ENCODE measurements at regions not wholly inside any gene's neighbourhood (a gene's known extent, or its start where the extent isn't known, plus 50 kb on each side); places are given as distances from the start of the nearest gene placed in this dataset.

DNA sequence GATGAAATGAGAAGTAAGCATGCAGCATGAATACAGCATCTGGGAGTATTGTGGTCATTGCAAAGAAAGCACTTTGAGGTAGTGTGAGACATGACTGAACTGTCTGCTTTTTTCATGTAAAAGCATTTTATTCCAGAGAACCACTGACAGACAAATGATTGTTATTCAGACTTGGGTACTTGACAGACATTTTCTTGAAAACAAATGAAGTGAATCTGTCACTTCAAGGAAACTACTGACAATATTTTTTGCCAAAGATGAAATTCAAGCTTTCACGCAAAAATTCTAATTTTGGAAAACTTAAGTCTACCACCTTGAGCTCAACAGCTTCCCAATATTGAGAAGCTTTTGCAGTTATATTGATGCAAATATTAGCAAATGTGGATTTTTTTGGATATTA, 255.7 kb downstream of the ARL6IP6 start:
- no peaks in the 10 kb centered on the region for H3K4me1 ChIP-seq (ENCODE audit: control insufficient read depth in 3 of 3, insufficient read depth in 3 of 3, low read length in 3 of 3)
- no peak overlapping the region for H3K27ac ChIP-seq (ENCODE audit: low read depth, low read length)
- no peak overlapping the region for H3K4me3 ChIP-seq (ENCODE audit: low read length in 3 of 3)

DNA sequence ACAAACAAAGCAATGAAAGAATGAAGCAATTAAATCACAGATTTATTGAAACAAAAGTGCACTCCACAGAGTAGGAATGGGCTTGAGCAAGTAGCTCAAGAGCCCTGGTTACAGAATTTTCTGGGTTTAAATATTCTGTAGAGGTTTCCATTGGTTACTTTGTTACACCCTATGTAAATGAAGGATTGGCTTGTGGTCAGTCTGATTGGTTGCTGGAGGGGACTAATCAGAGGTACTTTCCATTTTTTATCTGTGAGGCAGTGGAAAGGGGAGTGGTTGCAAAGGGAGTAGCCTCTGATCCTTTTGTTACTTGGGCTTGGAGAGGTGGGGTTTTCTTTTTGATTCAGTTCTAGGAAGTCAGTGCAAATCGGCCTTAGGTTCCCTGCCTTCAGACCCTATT, 253.3 kb downstream of the ARL6IP6 start:
- H3K27ac ChIP-seq (ENCODE audit: low read depth, low read length) = no peak overlapping the region
- H3K27me3 ChIP-seq (ENCODE audit: control insufficient read depth in 3 of 3, insufficient read depth in 3 of 3, low read length in 3 of 3) = peaks cover 0 to 3% (median 0%) of the 10 kb centered on the region in 3 donors
- no peaks in the 10 kb centered on the region for H3K36me3 ChIP-seq (ENCODE audit: control insufficient read depth in 3 of 3, insufficient read depth in 3 of 3, low read length in 3 of 3)
- H3K4me1 ChIP-seq (ENCODE audit: control insufficient read depth in 3 of 3, insufficient read depth in 3 of 3, low read length in 3 of 3) = no peaks in the 10 kb centered on the region
- no peak overlapping the region for H3K9ac ChIP-seq (ENCODE audit: low read depth in 1 of 3, low read length in 3 of 3)
- H3K9me3 ChIP-seq (ENCODE audit: control insufficient read depth in 3 of 3, low read length in 3 of 3) = peaks cover 0 to 3% (median 0%) of the 10 kb centered on the region in 3 donors
- H3K4me3 ChIP-seq (ENCODE audit: low read length in 3 of 3) = no peak overlapping the region

More for the DNA sequence above, 255.7 kb downstream of the ARL6IP6 start:
- Histone ChIP-seq H3K9me3 (ENCODE audit: control insufficient read depth in 3 of 3, low read length in 3 of 3) (peaks cover 0 to 3% (median 0%) of the 10 kb centered on the region in 3 donors), H3K27me3 (ENCODE audit: control insufficient read depth in 3 of 3, insufficient read depth in 3 of 3, low read length in 3 of 3) (no peaks in the 10 kb centered on the region), H3K36me3 (ENCODE audit: control insufficient read depth in 3 of 3, insufficient read depth in 3 of 3, low read length in 3 of 3) (no peaks in the 10 kb centered on the region), H3K9ac (ENCODE audit: low read depth in 1 of 3, low read length in 3 of 3) (no peak overlapping the region)

DNA sequence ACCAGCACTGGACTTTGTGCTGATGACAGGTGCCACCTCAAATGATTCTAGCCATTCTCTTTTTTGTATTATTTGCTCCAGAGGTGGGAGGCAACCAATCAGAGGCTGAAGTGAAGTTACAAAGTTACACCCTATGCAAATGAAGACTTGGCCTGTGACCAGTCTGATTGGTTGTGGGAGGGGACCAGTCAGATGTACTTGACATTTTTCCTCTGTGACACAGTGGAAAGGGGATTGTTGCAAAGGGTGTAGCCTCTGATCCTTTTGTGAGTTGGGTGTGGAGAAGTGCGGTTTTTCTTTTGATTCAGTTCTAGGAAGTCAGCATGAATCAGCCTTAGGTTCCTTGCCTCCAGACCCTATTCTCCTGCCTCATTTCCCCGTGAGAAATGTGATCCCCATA, 244.0 kb downstream of the ARL6IP6 start:
- H3K4me3 ChIP-seq (ENCODE audit: low read length in 3 of 3) = no peak overlapping the region
- H3K27ac ChIP-seq (ENCODE audit: low read depth, low read length) = no peak overlapping the region
- H3K4me1 ChIP-seq (ENCODE audit: control insufficient read depth in 3 of 3, insufficient read depth in 3 of 3, low read length in 3 of 3) = no peaks in the 10 kb centered on the region
- H3K9ac ChIP-seq (ENCODE audit: low read depth in 1 of 3, low read length in 3 of 3) = no peak overlapping the region
- H3K27me3 ChIP-seq (ENCODE audit: control insufficient read depth in 3 of 3, insufficient read depth in 3 of 3, low read length in 3 of 3) = no peaks in the 10 kb centered on the region
- H3K36me3 ChIP-seq (ENCODE audit: control insufficient read depth in 3 of 3, insufficient read depth in 3 of 3, low read length in 3 of 3) = no peaks in the 10 kb centered on the region
- no peaks in the 10 kb centered on the region for H3K9me3 ChIP-seq (ENCODE audit: control insufficient read depth in 3 of 3, low read length in 3 of 3)

DNA sequence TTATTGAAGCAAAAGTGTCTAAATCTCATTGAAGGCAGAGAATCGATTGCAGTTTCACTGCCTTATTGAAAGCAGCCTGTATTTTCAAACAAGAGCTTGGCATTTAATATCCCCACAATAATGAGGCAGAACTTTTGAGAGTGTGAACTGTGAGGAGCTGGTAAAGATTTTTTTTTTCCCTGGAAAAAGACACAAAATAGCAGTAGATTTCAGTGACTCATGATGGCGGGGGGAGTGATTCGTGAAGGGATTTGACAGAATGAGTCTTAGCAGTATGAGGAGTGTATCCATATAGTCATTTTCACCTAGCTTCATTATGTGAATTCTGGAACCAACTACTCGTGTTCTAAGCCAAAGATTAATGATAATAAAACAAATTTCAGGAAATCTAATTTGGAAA, 242.9 kb downstream of the ARL6IP6 start:
- H3K4me1 ChIP-seq (ENCODE audit: control insufficient read depth in 3 of 3, insufficient read depth in 3 of 3, low read length in 3 of 3) = no peaks in the 10 kb centered on the region
- no peaks in the 10 kb centered on the region for H3K27me3 ChIP-seq (ENCODE audit: control insufficient read depth in 3 of 3, insufficient read depth in 3 of 3, low read length in 3 of 3)
- H3K4me3 ChIP-seq (ENCODE audit: low read length in 3 of 3) = no peak overlapping the region
- H3K9ac ChIP-seq (ENCODE audit: low read depth in 1 of 3, low read length in 3 of 3) = no peak overlapping the region
- H3K27ac ChIP-seq (ENCODE audit: low read depth, low read length) = no peak overlapping the region
- no peaks in the 10 kb centered on the region for H3K9me3 ChIP-seq (ENCODE audit: control insufficient read depth in 3 of 3, low read length in 3 of 3)
- H3K36me3 ChIP-seq (ENCODE audit: control insufficient read depth in 3 of 3, insufficient read depth in 3 of 3, low read length in 3 of 3) = no peaks in the 10 kb centered on the region

DNA sequence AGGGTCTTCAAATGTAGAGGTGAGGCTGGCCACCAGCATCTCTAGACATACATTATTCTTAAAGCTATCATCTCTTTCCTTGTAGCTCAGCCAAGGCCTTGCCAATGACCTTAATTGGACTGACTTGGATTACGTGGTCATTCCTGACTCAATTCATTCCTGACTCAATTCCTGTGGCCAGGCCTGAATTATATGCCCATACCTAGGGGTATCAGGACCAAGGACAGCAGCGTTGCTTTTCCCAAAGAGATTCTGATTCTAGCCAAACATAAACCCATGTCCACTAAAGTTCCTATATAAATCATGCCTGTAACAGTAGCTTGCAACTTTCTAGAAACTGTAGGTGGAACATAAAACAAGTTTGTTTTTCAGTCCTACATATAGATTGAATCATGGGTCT, 231.7 kb downstream of the ARL6IP6 start:
- Histone ChIP-seq H3K4me3 (ENCODE audit: low read length in 3 of 3) (no peak overlapping the region), H3K27ac (ENCODE audit: low read depth, low read length) (no peak overlapping the region), H3K4me1 (ENCODE audit: control insufficient read depth in 3 of 3, insufficient read depth in 3 of 3, low read length in 3 of 3) (no peaks in the 10 kb centered on the region), H3K36me3 (ENCODE audit: control insufficient read depth in 3 of 3, insufficient read depth in 3 of 3, low read length in 3 of 3) (no peaks in the 10 kb centered on the region), H3K9ac (ENCODE audit: low read depth in 1 of 3, low read length in 3 of 3) (no peak overlapping the region), H3K27me3 (ENCODE audit: control insufficient read depth in 3 of 3, insufficient read depth in 3 of 3, low read length in 3 of 3) (no peaks in the 10 kb centered on the region), H3K9me3 (ENCODE audit: control insufficient read depth in 3 of 3, low read length in 3 of 3) (no peaks in the 10 kb centered on the region)

DNA sequence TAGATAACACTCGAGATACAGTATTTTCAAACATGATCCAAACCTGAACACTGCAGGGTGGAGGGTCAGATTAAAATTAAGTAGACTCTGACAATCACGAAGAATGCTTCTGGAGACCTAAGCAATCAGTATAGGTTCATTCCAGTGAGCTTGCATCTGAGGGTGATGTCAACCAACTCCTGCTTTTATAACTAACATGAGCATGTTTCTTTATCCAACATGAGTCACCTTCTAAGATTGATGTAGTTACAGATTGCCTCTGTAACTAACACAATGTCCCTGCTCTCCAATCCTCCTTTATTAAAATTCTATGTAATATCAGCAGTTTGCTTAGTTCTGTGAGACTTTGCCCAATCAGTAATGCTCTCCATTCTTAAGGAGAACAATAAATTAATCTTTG, 225.7 kb downstream of the ARL6IP6 start:
- H3K4me3 ChIP-seq (ENCODE audit: low read length in 3 of 3) = no peak overlapping the region
- H3K36me3 ChIP-seq (ENCODE audit: control insufficient read depth in 3 of 3, insufficient read depth in 3 of 3, low read length in 3 of 3) = no peaks in the 10 kb centered on the region
- no peaks in the 10 kb centered on the region for H3K9me3 ChIP-seq (ENCODE audit: control insufficient read depth in 3 of 3, low read length in 3 of 3)
- H3K27me3 ChIP-seq (ENCODE audit: control insufficient read depth in 3 of 3, insufficient read depth in 3 of 3, low read length in 3 of 3) = no peaks in the 10 kb centered on the region
- no peak overlapping the region for H3K27ac ChIP-seq (ENCODE audit: low read depth, low read length)
- no peak overlapping the region for H3K9ac ChIP-seq (ENCODE audit: low read depth in 1 of 3, low read length in 3 of 3)
- H3K4me1 ChIP-seq (ENCODE audit: control insufficient read depth in 3 of 3, insufficient read depth in 3 of 3, low read length in 3 of 3) = no peaks in the 10 kb centered on the region

DNA sequence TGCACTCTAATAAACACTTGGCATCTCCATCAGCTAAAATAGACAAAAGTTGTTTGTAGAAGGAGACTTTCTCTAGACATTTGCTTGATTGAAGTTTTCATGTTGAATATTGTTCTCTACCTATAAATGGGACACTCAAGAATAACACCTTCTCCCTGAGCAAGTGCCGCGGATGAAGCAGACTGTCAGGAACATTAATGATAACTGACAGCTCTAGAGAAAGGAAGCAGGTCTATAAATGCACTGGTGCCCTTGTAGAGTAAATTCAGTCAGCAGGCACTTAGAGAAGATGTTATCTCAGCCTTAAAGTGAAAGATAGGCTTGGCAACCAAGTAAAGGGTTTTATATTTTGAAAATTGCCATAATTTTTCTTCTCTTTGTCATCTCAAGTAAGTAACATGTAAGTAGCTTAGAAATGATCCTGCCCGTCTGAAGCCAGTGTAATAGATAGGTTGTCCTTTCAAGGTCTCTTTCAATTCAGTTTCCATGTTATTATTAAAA, 224.6 kb downstream of the ARL6IP6 start:
- Histone ChIP-seq H3K4me3 (ENCODE audit: low read length in 3 of 3) (no peak overlapping the region), H3K9me3 (ENCODE audit: control insufficient read depth in 3 of 3, low read length in 3 of 3) (no peaks in the 10 kb centered on the region), H3K9ac (ENCODE audit: low read depth in 1 of 3, low read length in 3 of 3) (no peak overlapping the region), H3K27me3 (ENCODE audit: control insufficient read depth in 3 of 3, insufficient read depth in 3 of 3, low read length in 3 of 3) (no peaks in the 10 kb centered on the region), H3K27ac (ENCODE audit: low read depth, low read length) (no peak overlapping the region), H3K36me3 (ENCODE audit: control insufficient read depth in 3 of 3, insufficient read depth in 3 of 3, low read length in 3 of 3) (no peaks in the 10 kb centered on the region), H3K4me1 (ENCODE audit: control insufficient read depth in 3 of 3, insufficient read depth in 3 of 3, low read length in 3 of 3) (no peaks in the 10 kb centered on the region)

DNA sequence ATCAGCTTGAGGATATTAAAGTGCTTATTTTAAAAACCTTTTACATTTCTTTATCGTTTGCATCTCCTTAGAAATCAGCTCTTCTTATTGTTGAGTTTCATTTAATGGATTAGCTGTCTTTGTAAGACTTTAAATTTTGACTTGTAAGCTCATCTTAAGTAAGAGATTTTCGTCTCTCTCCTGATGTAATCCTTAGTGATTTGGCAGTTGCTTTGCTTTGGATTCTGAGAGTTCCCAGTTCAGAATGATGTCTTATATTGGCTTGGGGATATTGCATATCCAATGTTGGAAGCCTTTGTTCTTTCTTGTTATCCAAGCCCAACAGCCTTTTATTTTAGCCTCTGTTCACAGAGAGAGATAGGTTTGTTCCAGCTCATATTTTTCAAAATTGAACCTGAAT, 212.1 kb downstream of the ARL6IP6 start:
- H3K27me3 ChIP-seq (ENCODE audit: control insufficient read depth in 3 of 3, insufficient read depth in 3 of 3, low read length in 3 of 3) = no peaks in the 10 kb centered on the region
- no peak overlapping the region for H3K9ac ChIP-seq (ENCODE audit: low read depth in 1 of 3, low read length in 3 of 3)
- no peaks in the 10 kb centered on the region for H3K4me1 ChIP-seq (ENCODE audit: control insufficient read depth in 3 of 3, insufficient read depth in 3 of 3, low read length in 3 of 3)
- H3K36me3 ChIP-seq (ENCODE audit: control insufficient read depth in 3 of 3, insufficient read depth in 3 of 3, low read length in 3 of 3) = no peaks in the 10 kb centered on the region
- H3K27ac ChIP-seq (ENCODE audit: low read depth, low read length) = no peak overlapping the region
- no peaks in the 10 kb centered on the region for H3K9me3 ChIP-seq (ENCODE audit: control insufficient read depth in 3 of 3, low read length in 3 of 3)
- H3K4me3 ChIP-seq (ENCODE audit: low read length in 3 of 3) = no peak overlapping the region

DNA sequence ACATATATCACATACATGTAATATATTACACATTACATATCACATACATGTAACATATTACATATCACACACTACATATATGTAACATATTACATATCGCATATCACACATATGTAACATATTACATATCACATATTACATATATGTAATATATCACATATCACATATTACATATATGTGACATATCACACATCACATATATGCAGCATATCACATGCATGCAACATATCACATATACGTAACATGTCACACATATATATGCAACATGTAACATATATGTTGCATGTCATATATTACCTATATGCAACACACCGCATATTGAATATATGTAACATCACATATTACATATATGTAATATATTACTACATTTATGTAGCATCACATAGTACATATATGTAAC, 211.2 kb downstream of the ARL6IP6 start:
- H3K9ac ChIP-seq (ENCODE audit: low read depth in 1 of 3, low read length in 3 of 3) = no peak overlapping the region
- H3K4me1 ChIP-seq (ENCODE audit: control insufficient read depth in 3 of 3, insufficient read depth in 3 of 3, low read length in 3 of 3) = no peaks in the 10 kb centered on the region
- no peaks in the 10 kb centered on the region for H3K27me3 ChIP-seq (ENCODE audit: control insufficient read depth in 3 of 3, insufficient read depth in 3 of 3, low read length in 3 of 3)
- no peaks in the 10 kb centered on the region for H3K36me3 ChIP-seq (ENCODE audit: control insufficient read depth in 3 of 3, insufficient read depth in 3 of 3, low read length in 3 of 3)
- H3K9me3 ChIP-seq (ENCODE audit: control insufficient read depth in 3 of 3, low read length in 3 of 3) = no peaks in the 10 kb centered on the region
- no peak overlapping the region for H3K4me3 ChIP-seq (ENCODE audit: low read length in 3 of 3)
- no peak overlapping the region for H3K27ac ChIP-seq (ENCODE audit: low read depth, low read length)

DNA sequence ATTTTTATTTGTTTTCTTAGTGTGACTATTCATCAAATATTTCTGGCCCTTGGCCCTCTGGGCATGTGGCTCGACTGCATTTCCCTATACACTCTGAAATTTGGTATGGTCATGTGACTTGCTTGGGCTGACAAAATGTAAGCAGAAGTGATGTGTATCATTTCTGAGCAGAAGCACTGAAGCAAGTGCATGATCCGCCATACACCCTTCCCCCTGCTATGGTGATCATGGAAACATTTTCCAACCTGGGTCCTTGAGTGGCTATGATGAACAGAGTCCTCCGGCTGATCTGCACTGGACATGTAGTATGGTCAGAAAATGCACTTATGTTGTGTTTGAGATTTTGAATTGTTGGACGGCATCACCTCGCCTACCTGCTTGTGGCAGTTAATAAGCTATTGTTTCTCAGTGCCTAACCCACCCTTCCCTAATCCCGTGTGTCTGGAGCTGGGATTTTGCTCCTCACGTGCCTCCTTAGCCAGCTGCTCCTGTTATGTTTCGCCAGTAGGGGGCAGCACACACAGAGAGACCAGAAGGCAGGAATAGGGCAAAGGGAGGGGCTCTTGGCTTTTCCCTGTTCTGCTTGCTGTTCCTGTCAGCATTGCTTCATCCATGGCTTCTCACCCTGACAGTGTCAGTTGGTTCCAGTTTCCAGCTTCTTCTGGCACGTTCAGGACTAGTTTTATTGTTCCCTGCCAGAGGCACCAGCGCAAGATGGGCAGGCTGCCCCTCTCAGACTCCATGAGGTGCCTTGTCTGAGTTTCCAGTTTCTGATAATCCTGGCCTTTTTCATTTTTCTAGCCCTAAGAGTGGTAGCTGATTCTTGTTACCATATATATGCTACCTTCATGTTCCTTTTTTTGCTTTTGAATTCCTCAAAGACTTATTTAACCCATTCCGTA, 207.4 kb downstream of the ARL6IP6 start:
- Histone ChIP-seq H3K27me3 (ENCODE audit: control insufficient read depth in 3 of 3, insufficient read depth in 3 of 3, low read length in 3 of 3) (no peaks in the 10 kb centered on the region), H3K4me3 (ENCODE audit: low read length in 3 of 3) (no peak overlapping the region), H3K27ac (ENCODE audit: low read depth, low read length) (no peak overlapping the region), H3K4me1 (ENCODE audit: control insufficient read depth in 3 of 3, insufficient read depth in 3 of 3, low read length in 3 of 3) (no peaks in the 10 kb centered on the region), H3K36me3 (ENCODE audit: control insufficient read depth in 3 of 3, insufficient read depth in 3 of 3, low read length in 3 of 3) (no peaks in the 10 kb centered on the region), H3K9me3 (ENCODE audit: control insufficient read depth in 3 of 3, low read length in 3 of 3) (no peaks in the 10 kb centered on the region), H3K9ac (ENCODE audit: low read depth in 1 of 3, low read length in 3 of 3) (no peak overlapping the region)
